GM04503 (cell line): ENCODE measurements at regions not wholly inside any gene's neighbourhood (a gene's known extent, or its start where the extent isn't known, plus 50 kb on each side); places are given as distances from the start of the nearest gene placed in this dataset.
A peak's percentile ranks its signal among the peaks of the same experiment; 100 is the strongest.
"Not testable (repeated sequence)": the region's sequence is repeated elsewhere in the genome, so short reads cannot be mapped to it uniquely, and the experiment has no call there.

ENCODE experiments used
- DNase-seq: peaks from one replicate; pipeline ENCODE4 v3.0.0-alpha.2; 2012; ENCODE audit warnings: low read depth

GRCh38 chr6:144477396-144477795, 192.3 kb downstream of the UTRN start:
- no peak for DNase-seq

GRCh38 chr6:144477856-144478255, 192.7 kb downstream of the UTRN start:
- DNase-seq = no peak

DNA sequence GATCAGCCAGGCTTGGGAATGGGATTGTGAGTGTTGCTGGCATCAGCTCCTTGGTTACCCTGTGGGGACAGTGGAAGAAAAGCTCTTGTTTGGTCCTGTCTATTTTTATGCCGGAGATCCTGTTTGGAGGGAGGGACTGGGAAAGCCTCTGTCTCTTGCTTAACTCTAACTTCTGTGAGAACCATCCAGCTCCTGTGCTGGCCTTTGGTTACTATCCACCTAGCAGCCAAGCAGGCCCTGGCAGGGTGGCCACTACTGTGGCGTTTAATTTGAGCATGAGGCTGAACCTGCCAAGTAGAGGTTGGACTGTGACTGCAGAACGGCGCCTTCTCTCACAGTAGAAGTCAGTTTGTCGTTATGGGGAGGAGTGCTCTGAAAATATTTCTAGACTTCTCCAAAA, 193.3 kb downstream of the UTRN start:
- DNase-seq = no peak

- DNase-seq = no peak
Observed at GRCh38 chr6:144479991-144480390, 194.9 kb downstream of the UTRN start.

DNA sequence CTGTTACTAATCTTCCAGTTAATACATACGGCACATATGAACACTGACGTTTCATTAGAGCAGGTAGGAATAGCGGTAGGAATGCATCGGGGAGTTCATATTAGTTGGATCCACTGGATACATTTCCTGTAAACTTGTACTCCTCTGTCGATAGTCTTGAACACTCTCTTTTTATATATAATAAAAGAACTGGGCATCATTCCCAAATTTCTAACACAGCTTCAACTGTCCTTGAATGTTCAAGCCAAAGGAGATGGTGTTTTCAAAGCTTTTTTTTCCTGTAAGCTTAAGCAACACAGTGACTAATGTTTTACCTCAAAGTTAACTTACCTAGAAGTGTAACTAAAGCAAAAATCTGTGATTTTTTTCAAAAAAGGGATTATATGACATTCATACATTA, 195.3 kb downstream of the UTRN start:
- no peak for DNase-seq

- no peak for DNase-seq
Observed at GRCh38 chr6:144481527-144481926, 196.4 kb downstream of the UTRN start.

DNA sequence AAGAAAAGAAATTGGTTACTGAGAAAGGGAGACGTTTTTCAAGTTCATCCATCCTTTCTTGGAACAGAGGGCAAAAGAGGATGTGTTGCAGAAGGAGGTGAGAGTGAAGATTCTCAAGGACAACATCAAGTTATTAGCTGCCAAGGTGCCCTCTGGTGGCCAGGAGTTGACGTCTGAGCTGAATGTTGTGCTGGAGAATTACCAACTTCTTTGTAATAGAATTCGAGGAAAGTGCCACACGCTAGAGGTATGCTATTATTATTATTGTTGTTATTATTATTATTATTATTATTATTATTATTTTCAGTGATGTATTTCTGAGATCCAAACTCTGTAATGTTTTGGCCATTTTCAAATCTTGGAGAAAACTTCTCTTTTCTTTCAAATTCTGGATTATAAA, 197.0 kb downstream of the UTRN start:
- DNase-seq = peak; percentile 28

GRCh38 chr6:144485531-144485930, 200.4 kb downstream of the UTRN start:
- no peak for DNase-seq

GRCh38 chr6:144488590-144488989, 203.5 kb downstream of the UTRN start:
- no peak for DNase-seq

- no peak for DNase-seq
Observed at GRCh38 chr6:144493035-144493910, 208.1 kb downstream of the UTRN start.

- DNase-seq = not testable (repeated sequence)
Observed at GRCh38 chr6:144495076-144495475, 209.9 kb downstream of the UTRN start.

DNA sequence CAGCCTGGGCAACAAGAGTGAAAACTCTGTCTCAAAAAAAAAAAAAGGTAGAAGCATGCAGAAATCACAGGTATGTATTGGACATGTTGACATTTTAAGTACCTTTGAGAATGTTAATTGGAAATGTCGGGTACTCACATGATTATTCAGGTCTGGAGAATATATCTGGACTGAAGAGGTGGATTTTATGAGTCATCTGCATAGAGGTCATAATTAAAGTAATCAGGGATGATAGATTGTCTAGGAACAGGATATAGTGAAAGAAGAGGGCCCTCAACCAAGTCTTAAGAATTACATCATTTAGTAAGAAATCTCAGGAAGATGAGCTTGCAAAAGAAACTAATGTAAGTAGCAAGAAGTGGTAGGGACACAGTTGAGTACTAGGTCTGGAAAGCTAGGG, 212.5 kb downstream of the UTRN start:
- DNase-seq = no peak

GRCh38 chr6:144500892-144501291, 215.8 kb downstream of the UTRN start:
- DNase-seq = no peak

- not testable (repeated sequence) for DNase-seq
Observed at GRCh38 chr6:144505214-144505613, 220.1 kb downstream of the UTRN start.

- not testable (repeated sequence) for DNase-seq
Observed at GRCh38 chr6:144506051-144506450, 220.9 kb downstream of the UTRN start.

DNA sequence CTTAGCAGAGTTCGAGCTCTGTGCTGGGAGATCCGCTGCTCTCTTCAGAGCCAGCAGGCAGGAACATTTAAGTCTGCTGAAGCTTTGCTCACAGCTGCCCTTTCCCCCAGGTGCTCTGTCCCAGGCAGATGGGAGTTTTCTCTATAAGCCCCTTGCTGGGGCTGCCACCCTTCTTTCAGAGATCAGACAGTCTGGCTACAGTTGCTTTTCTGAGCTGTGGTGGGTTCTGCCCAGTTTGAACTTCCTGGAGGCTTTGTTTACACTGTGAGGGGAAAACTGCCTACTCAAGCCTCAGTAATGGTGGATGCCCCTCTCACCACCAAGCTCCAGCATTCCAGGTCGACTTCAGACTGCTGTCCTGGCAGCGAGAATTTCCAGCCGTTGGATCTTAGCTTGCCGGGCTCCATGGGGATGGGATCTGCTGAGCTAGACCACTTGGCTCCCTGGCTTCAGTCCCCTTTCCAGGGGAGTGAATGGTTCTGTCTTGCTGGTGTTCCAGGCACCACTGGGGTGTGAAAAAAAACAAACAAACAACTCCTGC, 222.7 kb downstream of the UTRN start:
- not testable (repeated sequence) for DNase-seq

DNA sequence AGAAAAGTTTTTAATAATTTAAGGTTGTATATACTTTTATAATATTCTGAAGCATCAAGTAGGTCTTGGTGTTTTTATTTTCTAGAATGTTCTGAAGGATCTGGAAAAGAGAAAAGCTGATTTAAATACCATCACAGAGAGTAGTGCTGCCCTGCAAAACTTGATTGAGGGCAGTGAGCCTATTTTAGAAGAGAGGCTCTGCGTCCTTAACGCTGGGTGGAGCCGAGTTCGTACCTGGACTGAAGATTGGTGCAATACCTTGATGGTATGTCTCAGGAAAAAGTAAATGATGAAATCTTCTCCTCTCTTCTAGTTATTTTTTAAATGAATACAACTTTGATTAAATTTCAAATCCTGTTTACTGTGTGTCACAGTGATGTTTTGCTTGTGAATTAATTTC, 225.7 kb downstream of the UTRN start:
- no peak for DNase-seq

- no peak for DNase-seq
Observed at GRCh38 chr6:144515761-144516160, 230.6 kb downstream of the UTRN start.

GRCh38 chr6:144519426-144519825, 234.3 kb downstream of the UTRN start:
- no peak for DNase-seq

GRCh38 chr6:144528743-144529425, 243.7 kb downstream of the UTRN start:
- no peak for DNase-seq

- DNase-seq = no peak
Observed at GRCh38 chr6:144530118-144530517, 245.0 kb downstream of the UTRN start.

- DNase-seq = not testable (repeated sequence)
Observed at GRCh38 chr6:144532238-144532637, 247.1 kb downstream of the UTRN start.

DNA sequence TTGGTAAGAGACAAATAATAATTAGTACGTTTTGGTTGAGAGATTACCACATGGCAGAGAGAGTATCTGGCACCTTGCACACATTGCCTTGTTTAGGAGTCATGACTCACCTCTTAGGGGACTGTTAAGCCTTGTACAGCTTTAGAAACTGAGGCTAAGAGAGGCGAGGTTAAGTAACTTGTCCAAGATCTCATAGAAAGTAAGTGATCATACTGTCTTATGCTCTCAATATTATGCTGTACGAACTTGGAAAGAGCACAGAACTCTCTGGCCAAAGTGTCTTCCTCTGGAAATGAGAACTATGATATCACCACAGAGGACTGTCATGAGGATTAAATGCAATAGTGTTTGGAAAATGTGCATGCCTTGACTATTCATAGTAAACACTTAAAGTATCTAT, 249.0 kb downstream of the UTRN start:
- peak; percentile 9 for DNase-seq
